ENCODE measurements at regions not wholly inside any gene's neighbourhood (a gene's known extent, or its start where the extent isn't known, plus 50 kb on each side); places are given as distances from the start of the nearest gene placed in this dataset.

DNA sequence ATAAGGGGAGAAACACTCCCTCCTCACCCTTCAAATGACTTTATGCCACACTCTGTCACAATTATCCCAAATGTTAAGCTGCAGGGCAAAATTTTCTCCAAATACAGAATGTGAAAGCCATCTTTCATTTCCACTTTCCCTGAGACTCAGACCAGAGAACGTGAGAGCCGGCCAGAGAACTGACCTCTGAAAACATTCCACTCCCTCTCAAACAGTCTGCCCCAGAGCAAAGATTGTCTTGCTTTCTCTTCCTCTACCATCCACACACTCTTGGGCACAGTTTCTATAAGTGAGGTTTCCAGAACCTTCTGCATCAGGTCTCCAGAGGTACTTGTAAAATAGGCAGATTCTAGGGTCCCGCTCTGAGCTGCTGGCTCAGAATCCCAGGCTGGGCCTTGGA is 278.1 kb downstream of the FRK start:
- WGBS (ENCODE audit: insufficient coverage, insufficient replicate concordance, low lambda C conversion rate, missing lambda C conversion rate) = 74% methylated on average over 3 of the region's 3 CpGs
- in situ Hi-C loops (cut with MboI) = no loop called here
- FAIRE-seq = no peak

More for the DNA sequence above, 278.1 kb downstream of the FRK start:
- Histone ChIP-seq H3K4me2 (ENCODE audit: control insufficient read depth, insufficient read depth) (no peak overlapping the region), H3K9me3 (replicated peaks; ENCODE audit: control insufficient read depth, insufficient read depth, low read length) (no peaks in the 10 kb centered on the region), H2AFZ (ENCODE audit: control insufficient read depth, low read depth, low read length) (no peak overlapping the region), H4K20me1 (ENCODE audit: control insufficient read depth, insufficient read depth) (no peaks in the 10 kb centered on the region), H3K79me2 (ENCODE audit: control insufficient read depth, insufficient read depth, low read length) (no peaks in the 10 kb centered on the region), H3K27me3 (replicated peaks in 1 of 2; ENCODE audit: control insufficient read depth in 2 of 2, insufficient read depth in 2 of 2, low read length in 1 of 2) (no peaks in the 10 kb centered on the region), H3K9ac (ENCODE audit: control insufficient read depth, insufficient read depth, low read length) (no peak overlapping the region), H3K4me3 (no peak overlapping the region), H3K36me3 (ENCODE audit: control insufficient read depth in 2 of 2, insufficient read depth in 2 of 2, low read length in 1 of 2) (no peaks in the 10 kb centered on the region), H3K27ac (ENCODE audit: control insufficient read depth, insufficient read depth) (no peak overlapping the region), H3K4me1 (ENCODE audit: control insufficient read depth, insufficient read depth, low read length) (no peaks in the 10 kb centered on the region)
- SMC1A ChIA-PET (ENCODE audit: uncharacterized antibody, unreplicated experiment) = no interaction called here
- intact Hi-C loops (cut with micrococcal nuclease; ENCODE audit: unreplicated experiment) = no loop called here
- POLR2A ChIA-PET = no interaction called here
- TF ChIP-seq KLF5 (IDR thresholded peaks at IDR 0.05; ENCODE audit: partially characterized antibody) (no peak), SUZ12 (IDR thresholded peaks at IDR 0.05; ENCODE audit: unreplicated experiment) (no peak), NFYB (IDR thresholded peaks at IDR 0.05; ENCODE audit: insufficient read depth, low read depth, low read length) (no peak), MEF2A (IDR thresholded peaks at IDR 0.05; ENCODE audit: insufficient read depth, low read depth, low read length) (no peak), BHLHE40 (IDR thresholded peaks at IDR 0.05; ENCODE audit: borderline replicate concordance in 1 of 2, low read depth in 2 of 2, low read length in 1 of 2) (no peak), BACH1 (IDR thresholded peaks at IDR 0.05; ENCODE audit: borderline replicate concordance) (no peak), WRNIP1 (IDR thresholded peaks at IDR 0.05; ENCODE audit: borderline replicate concordance, low read depth, low read length) (no peak)
- TF ChIP-seq, protein P1, sequence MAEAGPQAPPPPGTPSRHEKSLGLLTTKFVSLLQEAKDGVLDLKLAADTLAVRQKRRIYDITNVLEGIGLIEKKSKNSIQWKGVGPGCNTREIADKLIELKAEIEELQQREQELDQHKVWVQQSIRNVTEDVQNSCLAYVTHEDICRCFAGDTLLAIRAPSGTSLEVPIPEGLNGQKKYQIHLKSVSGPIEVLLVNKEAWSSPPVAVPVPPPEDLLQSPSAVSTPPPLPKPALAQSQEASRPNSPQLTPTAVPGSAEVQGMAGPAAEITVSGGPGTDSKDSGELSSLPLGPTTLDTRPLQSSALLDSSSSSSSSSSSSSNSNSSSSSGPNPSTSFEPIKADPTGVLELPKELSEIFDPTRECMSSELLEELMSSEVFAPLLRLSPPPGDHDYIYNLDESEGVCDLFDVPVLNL (IDR thresholded peaks at IDR 0.05; ENCODE audit: low read depth, low read length) = no peak
- TF ChIP-seq, protein P2, sequence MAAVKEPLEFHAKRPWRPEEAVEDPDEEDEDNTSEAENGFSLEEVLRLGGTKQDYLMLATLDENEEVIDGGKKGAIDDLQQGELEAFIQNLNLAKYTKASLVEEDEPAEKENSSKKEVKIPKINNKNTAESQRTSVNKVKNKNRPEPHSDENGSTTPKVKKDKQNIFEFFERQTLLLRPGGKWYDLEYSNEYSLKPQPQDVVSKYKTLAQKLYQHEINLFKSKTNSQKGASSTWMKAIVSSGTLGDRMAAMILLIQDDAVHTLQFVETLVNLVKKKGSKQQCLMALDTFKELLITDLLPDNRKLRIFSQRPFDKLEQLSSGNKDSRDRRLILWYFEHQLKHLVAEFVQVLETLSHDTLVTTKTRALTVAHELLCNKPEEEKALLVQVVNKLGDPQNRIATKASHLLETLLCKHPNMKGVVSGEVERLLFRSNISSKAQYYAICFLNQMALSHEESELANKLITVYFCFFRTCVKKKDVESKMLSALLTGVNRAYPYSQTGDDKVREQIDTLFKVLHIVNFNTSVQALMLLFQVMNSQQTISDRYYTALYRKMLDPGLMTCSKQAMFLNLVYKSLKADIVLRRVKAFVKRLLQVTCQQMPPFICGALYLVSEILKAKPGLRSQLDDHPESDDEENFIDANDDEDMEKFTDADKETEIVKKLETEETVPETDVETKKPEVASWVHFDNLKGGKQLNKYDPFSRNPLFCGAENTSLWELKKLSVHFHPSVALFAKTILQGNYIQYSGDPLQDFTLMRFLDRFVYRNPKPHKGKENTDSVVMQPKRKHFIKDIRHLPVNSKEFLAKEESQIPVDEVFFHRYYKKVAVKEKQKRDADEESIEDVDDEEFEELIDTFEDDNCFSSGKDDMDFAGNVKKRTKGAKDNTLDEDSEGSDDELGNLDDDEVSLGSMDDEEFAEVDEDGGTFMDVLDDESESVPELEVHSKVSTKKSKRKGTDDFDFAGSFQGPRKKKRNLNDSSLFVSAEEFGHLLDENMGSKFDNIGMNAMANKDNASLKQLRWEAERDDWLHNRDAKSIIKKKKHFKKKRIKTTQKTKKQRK (IDR thresholded peaks at IDR 0.05; ENCODE audit: low read depth, low read length) = no peak
- no TSS peak for BruUV-seq (replicated peaks)
- RAD21 ChIA-PET (ENCODE audit: unreplicated experiment) = no interaction called here
- no peak for ATAC-seq
- DNase-seq (ENCODE audit: low read depth, low spot score) = no peak
- CTCF ChIA-PET = interaction anchor here (1.6 kb wide), 1 partner anchor 28 kb away, joined by 4 read pairs; no protein-coding TSS in a partner anchor
